Stimulated activated CD8-positive, alpha-beta memory T cell treated with anti-CD3 and anti-CD28 coated beads, Interleukin-4, amount 100 ng/mL, for 1 hour (primary cell): ENCODE measurements at regions not wholly inside any gene's neighbourhood (a gene's known extent, or its start where the extent isn't known, plus 50 kb on each side); places are given as distances from the start of the nearest gene placed in this dataset.

Source experiments
- DNase-seq, 2 donors: peaks; one replicate each; pipeline ENCODE4 v3.0.0-alpha.2; 2020; ENCODE audit warnings: low read depth in 2 of 2, low spot score in 1 of 2

DNA sequence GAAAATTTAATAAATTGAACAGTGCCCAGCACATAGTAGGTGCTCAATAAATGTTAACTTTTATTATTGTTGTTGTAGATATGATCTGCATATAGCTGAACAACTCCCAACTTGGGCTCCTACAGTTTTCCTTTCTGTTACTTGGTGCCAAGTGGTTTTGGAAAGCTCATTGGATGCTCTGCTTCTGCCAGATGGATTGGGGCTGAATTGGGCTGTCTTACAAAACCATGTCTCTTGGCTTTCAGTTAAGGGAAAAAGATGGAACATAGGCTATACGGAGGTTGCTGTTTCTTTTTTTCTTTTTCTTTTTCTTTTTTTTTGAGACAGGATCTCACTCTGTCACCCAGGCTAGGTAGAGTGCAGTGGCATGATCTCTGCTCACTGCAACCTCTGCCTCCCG is 140.7 kb upstream of the PWP1 start:
- no peak for DNase-seq

DNA sequence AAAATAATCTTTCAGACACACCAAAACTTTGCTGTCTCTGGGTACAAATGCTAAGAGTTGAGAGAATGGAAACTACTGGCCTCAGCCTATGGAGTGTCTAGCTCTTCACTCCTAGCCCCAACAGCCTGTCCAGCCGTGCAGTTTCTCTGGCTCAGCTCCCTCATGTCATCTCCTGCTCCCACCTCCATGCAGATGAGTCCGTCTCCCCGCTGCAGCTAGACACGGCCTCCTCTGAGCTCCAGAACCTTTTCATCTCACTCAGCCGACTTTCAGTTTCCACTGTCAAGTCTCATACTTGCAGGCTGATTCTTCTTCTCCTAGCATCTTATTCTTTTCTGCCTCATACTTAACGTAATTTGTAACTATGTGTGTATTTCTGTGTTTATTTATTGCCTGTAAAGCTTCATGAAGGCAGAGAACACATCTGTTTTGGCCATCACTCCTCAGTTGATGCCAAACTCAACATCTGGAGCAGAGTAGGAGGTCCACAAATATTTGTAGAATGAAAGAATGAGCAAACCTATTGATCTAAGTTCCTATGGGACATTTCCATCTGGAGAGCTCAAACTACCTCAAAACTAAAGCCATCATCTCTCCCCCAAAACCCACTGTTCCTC is 139.8 kb upstream of the PWP1 start:
- no peak for DNase-seq

DNA sequence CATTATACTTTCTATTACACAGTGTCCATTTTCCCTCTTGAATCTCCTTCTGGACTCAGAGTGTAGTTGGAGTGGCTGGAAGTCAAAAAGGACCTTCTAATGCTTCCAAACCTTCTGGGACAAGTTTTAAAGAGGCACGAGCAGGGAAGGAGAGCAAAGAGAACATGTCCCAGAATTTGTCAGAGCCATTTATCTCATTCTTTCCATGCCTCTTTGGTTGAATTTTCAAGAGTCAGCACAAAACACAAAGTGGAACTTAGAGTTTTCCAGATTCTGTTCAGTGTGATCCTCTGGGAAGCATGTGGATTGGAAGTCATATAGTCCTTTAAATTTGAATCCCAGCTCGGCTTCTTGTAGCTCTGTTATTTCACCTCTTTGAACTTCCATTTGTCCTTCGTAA is 138.2 kb upstream of the PWP1 start:
- DNase-seq: no peak

DNA sequence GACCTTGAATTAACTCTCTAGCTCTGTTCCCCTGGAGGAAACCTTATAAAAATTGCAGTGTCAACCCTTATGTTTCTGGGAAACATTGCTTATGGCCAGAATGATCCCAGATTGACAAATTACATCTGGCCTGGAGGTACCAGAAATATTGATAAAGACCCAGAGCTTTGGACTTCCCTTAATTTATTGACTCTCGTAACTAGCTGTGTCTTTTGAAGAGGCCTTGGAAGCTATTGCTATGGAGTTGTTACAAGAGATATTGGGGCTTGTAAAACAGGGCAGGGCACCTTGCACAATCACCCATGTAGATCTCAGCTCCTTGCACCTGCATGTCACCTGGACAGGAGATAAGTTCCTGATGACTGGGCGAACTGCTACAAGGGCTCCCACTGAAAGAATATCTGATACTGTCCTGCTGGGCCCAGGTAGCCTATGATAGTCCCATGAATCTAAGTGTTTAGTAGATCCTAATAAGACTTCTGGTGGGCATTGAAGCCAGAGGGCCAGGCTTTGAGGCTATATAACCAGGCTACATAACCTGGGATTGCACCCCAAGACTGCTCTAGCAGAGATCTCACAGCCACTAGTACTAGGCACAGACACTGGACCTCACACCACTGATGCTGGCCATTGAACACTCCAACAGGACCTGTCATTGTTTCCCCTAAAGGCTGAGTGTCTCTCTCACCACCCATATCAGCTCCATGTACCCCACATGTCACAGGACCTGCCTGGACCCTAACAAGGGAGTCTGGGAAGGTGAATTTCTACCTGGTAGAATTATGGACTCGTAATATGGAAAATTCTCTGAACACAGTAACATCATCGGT is 135.7 kb upstream of the PWP1 start:
- no peak for DNase-seq

DNA sequence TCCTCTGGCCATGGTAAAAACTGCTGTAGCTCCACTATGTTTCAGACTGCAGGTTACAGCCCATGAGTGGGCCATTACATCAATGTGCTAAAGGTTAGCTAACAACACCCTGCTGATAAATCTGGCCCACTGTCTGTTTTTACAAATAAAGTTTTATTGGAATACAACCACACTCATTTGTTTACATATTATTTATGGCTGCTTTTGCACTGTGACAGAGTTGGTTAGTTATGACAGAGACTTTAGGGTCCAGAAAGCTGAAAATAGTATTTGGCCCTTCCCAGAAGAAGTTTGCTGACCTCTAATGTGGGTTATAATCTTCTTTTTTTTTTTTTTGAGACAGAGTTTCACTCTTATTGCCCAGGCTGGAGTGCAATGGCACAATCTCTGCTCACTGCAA is 134.2 kb upstream of the PWP1 start:
- DNase-seq: no peak

DNA sequence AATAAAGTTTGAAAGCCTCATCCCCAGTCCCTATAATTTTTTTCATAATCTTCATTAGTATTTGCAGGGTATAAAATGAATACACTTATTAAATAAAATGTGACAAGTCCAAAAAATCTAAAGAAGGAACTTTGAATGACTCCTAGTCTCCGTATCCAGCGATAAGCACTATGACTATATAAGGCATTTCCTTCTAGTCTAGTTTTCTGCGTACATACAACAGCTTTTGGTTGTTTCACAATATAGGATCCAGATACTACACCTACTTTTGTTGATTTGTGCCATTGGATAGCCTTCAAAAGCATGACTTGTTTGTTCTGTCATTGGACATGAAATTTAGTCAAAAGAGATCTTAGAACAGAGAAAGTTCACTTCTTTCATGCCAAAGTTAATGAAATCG is 133.3 kb upstream of the PWP1 start:
- no peak for DNase-seq

DNA sequence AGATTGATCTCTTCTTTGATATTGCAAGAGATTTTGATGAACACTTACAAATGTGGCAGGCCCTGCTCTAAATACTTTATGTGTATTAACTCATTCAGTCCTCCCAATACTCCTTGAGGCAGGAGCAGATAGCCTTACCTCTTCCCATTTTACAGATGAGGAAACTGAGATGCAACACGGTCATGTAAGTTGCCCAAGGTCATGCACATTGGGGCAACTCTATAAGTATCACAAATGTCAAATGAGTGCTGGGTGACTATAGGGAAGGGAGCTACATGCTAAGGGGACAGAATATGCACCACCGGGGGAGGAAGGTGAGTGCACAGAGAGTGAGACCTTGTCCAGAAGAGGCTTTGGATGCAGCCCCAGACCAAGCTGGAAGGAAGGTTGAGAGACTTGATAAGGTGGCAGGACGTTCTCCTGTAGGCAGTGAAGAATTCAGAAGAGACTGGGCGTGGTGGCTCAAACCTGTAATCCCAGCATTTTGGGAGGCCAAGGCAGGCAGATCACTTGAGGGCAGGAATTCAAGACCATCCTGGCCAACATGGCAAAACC is 132.3 kb upstream of the PWP1 start:
- no peak for DNase-seq

DNA sequence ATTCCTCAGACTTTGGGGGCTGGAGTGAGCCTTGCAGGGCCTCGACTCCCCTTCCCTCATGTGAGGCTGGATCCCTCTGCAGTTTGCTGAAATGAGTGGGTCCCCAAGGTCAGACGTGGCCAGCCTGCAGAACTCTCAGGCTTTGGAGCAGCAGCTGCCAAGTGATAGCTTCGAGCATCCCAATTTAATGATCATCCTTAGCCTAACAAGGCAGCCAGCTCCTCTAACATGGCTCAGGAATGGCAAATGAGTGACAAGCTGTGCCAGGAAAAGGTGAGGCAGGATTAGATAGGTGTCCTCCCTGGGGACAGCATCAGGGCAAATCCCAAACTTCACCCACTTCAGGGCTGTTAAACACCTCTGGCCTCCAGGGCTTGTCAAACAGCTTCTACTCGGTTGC is 130.7 kb upstream of the PWP1 start:
- no peak for DNase-seq

DNA sequence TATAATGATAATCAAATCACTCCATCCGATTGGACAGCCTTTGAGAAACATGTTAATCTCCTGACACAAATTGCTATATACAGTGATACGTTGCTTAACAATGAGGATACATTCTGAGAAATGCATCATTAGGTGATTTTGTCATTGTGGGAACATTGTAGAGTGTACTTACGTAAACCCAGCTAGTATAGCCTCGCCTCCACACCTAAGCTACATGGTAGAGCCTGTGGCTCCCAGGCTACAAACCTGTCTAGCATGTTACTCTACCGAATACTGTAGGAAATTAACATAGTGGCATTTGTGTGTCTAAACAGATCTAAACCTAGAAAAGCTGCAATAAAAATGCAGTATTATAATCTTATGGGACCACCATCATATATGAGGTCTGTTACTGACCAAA is 128.6 kb upstream of the PWP1 start:
- DNase-seq: no peak

DNA sequence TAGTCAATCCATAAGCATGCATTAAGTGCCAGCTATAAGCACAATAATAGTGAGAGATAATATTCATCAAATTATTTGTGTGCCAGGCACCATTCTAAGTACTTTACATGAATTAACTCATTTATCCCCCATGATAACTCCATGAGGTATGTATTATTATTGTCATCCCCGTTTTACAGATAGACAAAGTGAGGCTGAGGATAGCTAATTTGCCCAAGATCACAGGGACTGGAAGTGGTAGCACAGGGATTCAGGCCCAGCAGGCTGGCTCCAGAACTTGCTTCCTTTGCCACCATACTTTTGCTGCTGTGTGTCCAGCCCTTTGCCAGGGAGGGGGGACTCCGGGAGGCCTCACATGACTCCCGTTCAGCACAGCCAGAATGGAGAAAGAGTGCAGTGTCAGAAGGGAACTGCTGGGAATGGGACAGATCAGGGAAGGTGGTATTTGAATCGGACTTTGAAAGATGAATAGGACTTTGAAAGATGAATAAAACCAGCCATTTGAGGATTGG is 128.0 kb upstream of the PWP1 start:
- DNase-seq: no peak

DNA sequence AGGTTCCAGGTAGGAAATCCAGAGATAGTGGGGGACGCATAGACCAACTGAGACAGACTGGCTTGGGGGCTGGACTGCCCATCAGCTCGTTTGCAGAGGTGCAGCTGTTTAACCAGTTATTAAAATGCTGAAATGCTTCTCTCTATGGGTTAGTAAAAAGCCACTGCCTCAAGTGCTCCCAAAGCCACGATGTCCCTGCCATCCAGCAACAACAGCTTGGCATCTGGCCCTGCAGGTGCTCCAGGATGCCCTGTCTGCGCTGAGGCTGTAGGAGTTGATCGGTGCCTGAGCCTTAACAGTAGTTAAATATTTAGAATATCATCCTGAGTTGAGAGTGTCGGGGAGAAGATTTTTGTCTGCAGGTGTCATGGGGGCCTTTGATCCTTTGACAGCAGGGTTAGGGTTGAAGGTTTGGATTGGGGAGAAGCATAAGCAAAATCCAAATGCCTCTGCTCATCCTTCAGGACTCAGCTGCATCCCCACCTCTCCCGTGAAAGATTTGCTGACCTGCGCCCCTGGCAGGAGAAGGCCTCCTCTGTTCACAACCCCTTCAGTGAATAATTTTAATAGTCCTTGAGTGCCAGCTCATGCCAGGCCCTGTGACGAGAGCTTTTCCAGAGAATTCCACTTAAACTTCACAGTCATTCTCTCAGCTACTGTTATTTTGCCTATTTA is 127.3 kb upstream of the PWP1 start:
- no peak for DNase-seq

DNA sequence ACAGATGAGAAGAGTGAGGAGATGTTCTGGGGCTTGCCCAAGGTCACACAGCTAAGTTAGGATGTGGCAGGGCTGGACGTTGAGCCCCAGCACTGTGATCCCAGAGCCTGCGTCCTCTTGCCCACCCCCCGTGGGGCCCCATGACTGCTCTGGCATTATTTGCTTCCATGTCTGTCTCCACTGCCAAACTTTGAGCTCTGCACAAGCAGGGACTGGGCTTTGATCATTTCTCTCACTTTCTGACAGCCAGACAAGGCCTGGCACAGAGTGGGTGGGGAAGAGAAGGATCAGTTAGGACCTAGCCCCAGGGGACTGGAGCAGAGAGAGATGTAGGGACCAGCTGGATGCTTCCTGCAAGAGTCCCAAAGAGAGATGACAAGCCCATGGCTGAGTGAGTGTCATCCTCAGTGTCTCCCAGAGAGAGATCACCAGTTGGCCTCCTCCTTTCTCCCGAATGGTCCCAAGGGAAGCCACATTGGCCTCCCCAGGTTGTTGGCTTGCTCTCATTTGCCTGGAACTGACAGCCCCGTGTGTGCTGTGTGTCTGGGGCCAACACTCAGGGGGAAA is 126.7 kb upstream of the PWP1 start:
- DNase-seq: no peak

DNA sequence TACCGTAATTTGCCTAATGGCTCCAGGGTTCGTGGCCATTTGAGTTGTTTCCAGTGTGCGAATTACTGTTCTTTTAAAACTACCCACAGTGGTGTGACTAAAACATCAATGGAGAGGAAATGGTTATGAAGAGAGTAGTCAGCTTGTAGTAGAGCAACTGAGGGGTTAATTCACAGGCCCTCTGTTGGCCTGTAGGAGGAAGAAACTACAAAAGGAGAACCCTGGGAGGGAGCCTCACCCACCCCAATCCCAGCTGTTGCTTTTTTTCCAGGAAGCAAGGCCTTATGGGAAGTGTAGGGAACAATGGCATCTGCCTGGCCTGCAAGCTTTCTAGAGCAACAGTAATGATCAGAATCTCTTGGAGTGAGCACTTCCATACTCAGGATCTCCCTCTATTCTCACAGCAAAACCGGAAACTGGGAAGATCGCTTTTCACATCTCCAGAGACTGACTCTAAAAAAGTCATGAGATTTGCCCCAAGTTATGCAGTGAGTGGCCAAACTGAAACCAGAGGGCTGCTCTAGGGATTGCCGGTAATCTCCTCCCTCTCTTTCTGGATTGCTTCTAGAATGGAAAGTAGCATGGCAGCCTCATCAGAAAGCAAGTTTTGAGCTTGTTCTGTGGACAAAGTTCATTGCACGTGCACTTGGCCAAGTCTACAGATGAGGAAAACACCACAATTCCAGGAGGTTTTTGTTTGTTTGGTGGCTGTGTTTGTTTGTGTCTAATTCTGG is 125.3 kb upstream of the PWP1 start:
- DNase-seq: no peak

DNA sequence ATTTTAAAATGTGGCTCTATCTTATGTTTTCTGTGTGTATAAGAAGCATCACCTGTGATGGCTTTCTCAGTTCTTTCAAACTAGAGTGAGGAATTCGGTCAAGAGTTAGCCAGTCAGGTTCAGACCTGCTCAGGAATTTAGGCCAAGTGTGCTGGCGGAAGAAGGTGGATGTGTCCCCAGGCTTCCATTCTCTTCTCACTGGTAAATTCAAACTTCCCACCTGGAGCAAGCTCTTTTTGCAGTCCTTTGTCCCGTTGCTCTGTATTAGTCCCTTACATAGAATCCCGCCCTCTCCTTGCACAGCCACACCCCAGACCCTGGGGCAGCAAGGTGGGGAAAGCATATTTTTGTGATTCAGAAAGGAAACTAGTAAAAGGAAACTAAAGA is 124.7 kb upstream of the PWP1 start:
- DNase-seq: no peak

DNA sequence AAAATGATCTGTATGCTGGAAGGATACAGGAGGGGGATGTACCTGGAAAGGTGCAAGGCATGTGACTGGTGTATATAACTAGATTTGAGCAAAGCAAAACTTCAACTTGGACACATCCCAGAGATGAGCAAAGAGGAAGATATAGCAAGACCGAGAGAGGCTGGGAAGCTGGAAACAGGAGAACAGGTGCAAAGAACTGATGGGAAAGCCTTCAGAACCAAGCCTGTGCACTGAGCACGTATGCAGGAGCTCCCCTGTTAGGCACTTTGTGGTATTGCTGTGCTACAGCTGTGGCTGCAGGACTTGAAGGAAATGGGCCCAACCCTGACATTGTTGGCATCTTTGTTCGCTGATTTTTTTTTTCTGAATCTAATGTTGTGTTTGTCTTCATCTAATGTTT is 120.7 kb upstream of the PWP1 start:
- no peak for DNase-seq

DNA sequence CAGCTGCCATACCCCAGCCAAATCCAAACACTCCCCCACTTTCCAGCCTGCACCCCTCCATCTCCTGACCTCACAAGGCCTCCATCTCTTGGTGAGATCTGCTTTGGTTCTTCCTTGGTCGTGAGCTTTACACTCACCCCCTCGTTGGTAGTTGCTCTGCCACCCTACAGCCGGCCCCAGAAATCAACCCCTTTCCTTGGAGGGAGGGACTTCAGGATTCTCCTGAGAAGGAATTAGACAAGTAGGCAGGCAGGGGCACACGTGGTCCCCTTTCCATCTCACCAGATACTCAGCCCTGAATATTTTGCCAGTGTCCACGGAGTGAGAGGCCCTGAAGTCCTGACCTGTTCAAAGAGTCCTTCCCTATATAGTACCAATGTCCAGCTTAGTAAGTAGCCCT is 120.0 kb upstream of the PWP1 start:
- DNase-seq: no peak

DNA sequence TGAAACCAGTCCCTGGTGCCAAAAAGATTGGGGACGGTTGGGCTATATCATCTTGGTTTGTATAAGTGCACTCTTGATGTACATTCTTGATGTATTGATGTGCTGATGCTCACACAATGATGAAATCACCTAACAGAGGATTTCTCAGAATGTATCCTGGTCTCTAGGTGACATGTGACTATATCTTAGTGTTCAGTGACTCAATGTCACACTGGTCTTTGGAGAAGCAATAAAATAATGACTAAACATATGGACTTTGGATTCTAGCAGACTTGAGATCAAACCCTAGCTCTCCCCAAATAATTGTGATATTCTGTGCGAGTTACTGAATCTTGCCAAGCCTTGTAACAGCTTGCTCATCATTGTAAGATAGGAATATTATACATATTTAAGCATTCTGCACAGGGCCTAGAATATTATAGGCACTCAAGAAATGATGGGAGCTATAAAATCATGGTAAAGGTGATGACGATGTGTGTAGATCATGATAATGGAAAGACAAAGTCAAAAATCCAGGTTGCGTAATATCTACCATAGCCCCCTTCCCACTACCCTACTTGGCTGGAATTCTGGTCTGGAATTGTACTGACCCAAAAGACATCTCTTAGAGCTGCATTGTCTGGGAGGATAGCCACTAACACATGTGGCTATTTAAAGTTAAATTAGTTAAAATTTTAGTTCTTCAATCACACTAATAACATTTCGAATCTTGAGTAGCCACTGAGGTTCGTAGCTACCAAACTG is 117.6 kb upstream of the PWP1 start:
- no peak for DNase-seq

DNA sequence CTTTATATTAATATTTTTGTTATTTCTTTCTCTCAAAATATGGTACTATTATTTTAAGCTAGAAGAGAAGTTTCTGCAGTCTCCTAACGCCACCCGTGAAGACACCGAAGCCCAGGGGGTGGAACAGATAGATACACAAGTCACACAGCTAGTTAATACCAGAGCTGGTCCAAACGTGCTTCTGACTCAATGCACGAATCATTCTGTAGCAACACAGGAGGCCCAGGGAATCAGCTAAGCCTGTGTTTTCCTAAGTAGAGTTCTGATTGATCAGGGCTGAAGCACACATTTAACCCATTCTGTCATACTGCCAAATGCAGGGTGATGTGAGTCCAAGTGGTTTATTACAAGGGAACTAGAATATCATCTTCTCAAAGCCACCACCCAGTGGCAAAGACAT is 116.9 kb upstream of the PWP1 start:
- no peak for DNase-seq

DNA sequence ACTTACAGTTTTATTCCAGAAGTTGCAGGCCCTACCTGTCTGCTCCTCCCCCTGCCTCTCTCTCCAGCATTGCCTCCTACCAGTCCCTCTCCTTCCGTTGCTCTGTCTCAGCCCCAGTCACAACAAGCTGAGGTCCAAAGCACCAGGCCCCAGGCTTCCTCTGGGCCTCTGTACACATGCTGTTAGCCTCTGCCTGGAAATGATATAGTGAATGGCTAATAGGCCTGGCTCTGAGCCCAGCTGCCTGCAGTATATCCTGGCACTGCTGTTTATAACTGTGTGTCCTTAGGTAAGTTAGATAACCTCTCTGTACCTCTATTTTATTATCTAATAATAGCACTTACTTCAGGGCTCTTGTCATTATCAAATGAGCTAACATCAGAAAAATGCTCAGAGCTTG is 114.9 kb upstream of the PWP1 start:
- no peak for DNase-seq

DNA sequence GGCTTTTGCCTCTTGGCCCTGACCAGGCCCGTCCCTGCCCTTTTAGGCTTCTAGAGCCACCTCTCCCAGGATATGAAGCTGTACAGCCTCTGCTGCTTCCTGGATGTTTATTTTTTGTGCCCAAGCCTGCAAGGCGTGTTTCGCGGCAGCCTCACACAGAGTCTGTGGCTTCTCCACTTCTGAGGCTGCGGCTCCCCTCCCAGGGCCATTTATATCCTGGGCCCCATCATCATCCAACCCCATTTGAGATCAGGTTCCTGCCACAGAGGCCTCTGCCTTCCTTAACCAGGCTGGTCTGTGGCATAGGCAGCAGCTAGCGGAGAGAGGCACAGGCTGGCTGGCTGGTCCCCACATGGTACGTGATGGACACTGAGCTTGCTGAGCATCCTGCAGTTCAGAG is 114.1 kb upstream of the PWP1 start:
- DNase-seq: no peak
